ENCODE measurements at regions not wholly inside any gene's neighbourhood (a gene's known extent, or its start where the extent isn't known, plus 50 kb on each side); places are given as distances from the start of the nearest gene placed in this dataset.

DNA sequence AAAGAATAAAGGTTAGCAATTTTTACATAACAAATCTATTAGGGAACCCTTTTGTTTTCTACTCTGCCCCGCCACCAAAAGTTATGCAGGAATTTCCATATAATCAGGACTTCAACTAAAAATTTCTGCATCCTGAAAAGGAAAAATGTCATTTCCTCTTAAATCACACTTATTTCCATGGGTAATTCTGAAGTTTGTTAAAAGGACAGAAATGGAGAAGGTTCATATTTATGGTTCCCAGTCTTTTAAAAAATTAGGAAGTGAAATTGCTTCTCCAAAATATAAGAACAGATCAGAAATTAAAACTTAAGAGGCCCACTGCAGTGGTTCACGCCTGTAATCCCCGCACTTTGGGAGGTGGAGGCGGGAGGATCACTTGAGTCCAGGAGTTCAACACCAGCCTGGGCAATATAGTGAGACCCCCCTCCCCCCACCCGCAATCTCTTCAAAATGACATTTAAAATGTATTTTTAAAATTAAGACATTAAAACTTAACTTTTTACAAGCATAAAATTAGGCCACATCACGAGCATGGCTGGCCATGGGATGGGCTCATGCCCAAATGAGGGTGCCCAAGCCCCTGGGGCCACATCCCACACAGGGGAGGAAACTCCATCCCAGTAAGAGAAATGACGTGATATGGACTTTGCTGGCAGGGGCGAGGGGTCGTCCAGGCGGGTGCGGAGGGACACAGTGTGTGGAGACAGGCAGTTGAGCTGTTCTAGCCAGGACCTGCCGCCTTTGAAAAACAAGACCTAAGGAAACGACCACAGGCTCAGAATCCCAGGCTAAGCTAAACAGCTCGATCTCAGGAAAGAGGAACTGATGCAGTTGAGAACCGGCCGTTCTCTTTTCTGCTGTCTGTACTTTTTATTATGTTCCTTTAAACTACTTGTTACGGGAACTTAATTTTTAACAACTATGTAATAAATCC lies 51.3 kb upstream of the NFE2L3 start:
- no peak for TF ChIP-seq POLR2A (IDR thresholded peaks at IDR 0.05)
- no peak for TF ChIP-seq CTCF (IDR thresholded peaks at IDR 0.05)
- TF ChIP-seq EP300 (IDR thresholded peaks at IDR 0.05) = no peak
